Duodenal mucosa (tissue), 2 donors: ENCODE measurements at regions not wholly inside any gene's neighbourhood (a gene's known extent, or its start where the extent isn't known, plus 50 kb on each side); places are given as distances from the start of the nearest gene placed in this dataset.
"Not testable (repeated sequence)": the region's sequence is repeated elsewhere in the genome, so short reads cannot be mapped to it uniquely, and the experiment has no call there.

ENCODE experiments used
- H3K27ac ChIP-seq: one replicate; pipeline ENCODE4 v1.7.0; 2013; ENCODE audit warnings: low read depth, low read length
- H3K27me3 ChIP-seq, 2 donors: one replicate each; pipeline ENCODE4 v1.7.0; 2013; ENCODE audit warnings: low read length in 2 of 2, control low read depth in 1 of 2; ENCODE audit not compliant: insufficient read depth in 2 of 2, control insufficient read depth in 1 of 2
- H3K36me3 ChIP-seq, 2 donors: one replicate each; pipeline ENCODE4 v1.7.0; 2013; ENCODE audit warnings: low read length in 2 of 2, control low read depth in 1 of 2; ENCODE audit not compliant: insufficient read depth in 2 of 2, control insufficient read depth in 1 of 2
- H3K4me1 ChIP-seq, 2 donors: one replicate each; pipeline ENCODE4 v1.7.0; 2013; ENCODE audit warnings: low read length in 2 of 2, control low read depth in 1 of 2; ENCODE audit not compliant: insufficient read depth in 2 of 2, control insufficient read depth in 1 of 2
- H3K4me3 ChIP-seq, 2 donors: one replicate each; pipeline ENCODE4 v1.7.0; 2013; ENCODE audit warnings: low read length in 2 of 2, low read depth in 1 of 2
- H3K9ac ChIP-seq, 2 donors: one replicate each; pipeline ENCODE4 v1.7.0; 2013; ENCODE audit warnings: low read length in 2 of 2, low read depth in 1 of 2
- H3K9me3 ChIP-seq, 2 donors: one replicate each; pipeline ENCODE4 v1.7.0; 2013; ENCODE audit warnings: low read length in 2 of 2, control low read depth in 1 of 2; ENCODE audit not compliant: control insufficient read depth in 1 of 2

DNA sequence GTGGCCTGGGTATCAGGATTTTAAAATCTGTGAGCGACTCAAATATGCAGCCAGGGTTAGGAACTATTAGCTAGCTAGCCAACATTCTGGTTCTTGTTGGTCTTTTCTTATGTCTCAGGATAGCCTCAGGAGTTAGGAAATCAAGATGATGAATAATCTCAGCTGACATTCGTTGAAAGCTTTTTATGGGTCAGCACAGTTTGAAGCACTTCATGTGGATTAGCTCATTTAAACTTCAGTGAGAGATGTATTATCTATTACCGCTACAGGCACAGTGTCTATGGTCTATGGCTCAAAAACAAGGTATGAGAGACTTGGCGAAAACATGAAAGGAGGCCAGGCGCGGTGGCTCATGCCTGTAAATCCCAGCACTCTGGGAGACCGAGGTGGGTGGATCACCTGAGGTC is 187.5 kb upstream of the THRB start:
- H3K27ac ChIP-seq: no peak overlapping the region
- no peak overlapping the region for H3K9ac ChIP-seq
- peaks cover 4 to 9% of the 10 kb centered on the region in 2 donors for H3K27me3 ChIP-seq
- no peaks in the 10 kb centered on the region for H3K9me3 ChIP-seq
- H3K36me3 ChIP-seq: no peaks in the 10 kb centered on the region
- no peaks in the 10 kb centered on the region for H3K4me1 ChIP-seq
- H3K4me3 ChIP-seq: no peak overlapping the region

DNA sequence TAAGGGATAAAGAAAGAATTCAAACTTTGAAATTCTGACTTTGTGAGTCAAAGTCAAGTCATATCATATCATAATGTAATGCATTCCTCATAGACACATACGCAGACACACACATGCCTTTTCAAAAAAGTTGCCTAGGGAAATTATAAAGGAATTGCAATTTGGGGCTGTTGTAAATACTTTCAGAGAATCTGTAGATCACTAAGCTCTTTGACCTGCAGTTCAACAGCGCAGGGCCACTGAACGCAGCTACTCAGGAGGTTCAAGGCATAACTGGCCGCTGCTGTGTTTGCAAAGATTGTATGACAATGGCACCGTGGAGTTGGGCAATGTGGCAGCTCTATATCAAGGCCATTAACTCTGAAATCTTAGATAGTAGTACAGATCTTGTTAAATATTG is 188.4 kb upstream of the THRB start:
- H3K27me3 ChIP-seq: peaks cover 4 to 7% of the 10 kb centered on the region in 2 donors
- no peaks in the 10 kb centered on the region for H3K36me3 ChIP-seq
- no peak overlapping the region for H3K4me3 ChIP-seq
- H3K9ac ChIP-seq: no peak overlapping the region
- no peaks in the 10 kb centered on the region for H3K4me1 ChIP-seq
- H3K27ac ChIP-seq: no peak overlapping the region
- no peaks in the 10 kb centered on the region for H3K9me3 ChIP-seq

DNA sequence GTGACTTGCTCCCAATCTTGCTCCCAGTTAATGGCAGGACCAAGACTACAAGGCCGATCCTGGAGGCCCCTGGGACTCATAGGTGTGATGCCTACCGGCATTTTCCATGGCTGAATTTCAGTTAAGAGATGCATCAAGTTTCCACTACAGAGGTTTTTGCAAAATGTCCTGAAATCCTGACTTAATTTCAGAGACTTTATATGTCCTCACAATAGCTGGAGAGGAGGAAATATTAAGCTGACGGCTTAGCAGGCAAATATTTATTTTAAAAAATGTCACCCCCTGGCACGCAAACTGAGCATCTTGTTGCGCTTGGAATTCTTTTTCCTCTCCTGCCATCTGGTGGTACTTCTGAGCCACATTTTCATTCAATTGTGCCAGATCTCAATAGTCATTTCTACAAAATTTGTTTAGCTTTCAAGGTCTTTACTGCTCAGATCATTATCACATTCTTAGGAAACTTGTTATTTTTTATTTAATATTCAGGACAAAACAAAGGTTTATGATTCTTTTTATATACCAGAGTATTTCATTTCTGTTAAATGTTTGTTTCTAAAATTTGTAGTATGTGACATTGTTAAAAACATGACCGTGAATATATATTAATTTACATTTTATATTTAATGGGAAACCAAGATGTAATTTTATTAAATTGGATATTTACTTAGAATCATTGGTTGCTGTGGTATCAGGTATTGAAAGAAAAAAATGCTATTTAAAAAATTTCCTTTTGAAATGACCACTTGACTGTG is 189.2 kb upstream of the THRB start:
- no peak overlapping the region for H3K9ac ChIP-seq
- no peaks in the 10 kb centered on the region for H3K9me3 ChIP-seq
- H3K36me3 ChIP-seq: no peaks in the 10 kb centered on the region
- no peak overlapping the region for H3K27ac ChIP-seq
- H3K27me3 ChIP-seq: peaks cover 4% of the 10 kb centered on the region in 2 donors
- no peaks in the 10 kb centered on the region for H3K4me1 ChIP-seq
- no peak overlapping the region for H3K4me3 ChIP-seq

DNA sequence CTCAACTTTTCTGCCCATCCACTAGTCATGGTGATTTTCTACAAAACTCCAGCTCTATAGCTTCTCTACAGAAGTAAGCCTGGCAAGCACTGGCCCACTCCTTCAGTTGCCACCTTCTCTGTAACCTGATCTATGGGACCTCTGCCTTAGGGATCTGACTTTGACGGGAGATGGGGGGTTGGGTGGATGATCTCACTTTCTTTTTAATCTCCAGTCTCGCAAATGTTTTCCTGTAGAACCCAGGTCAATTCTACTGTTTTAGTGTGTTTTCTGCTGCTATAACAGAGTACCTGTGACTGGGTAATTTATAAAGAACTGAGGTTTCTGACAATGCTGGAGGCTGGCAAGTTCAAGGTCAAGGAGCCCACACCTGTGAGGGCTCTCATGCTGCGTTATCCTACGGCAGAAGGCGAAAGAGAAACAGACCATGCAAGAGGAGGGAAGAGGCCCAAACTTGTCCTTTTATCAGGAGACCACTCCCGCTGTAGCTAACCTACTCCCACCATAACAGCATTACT is 189.9 kb upstream of the THRB start:
- Histone ChIP-seq H3K36me3 (no peaks in the 10 kb centered on the region), H3K27me3 (peaks cover 3 to 4% of the 10 kb centered on the region in 2 donors), H3K4me3 (no peak overlapping the region), H3K4me1 (no peaks in the 10 kb centered on the region), H3K27ac (no peak overlapping the region), H3K9ac (no peak overlapping the region), H3K9me3 (no peaks in the 10 kb centered on the region)

DNA sequence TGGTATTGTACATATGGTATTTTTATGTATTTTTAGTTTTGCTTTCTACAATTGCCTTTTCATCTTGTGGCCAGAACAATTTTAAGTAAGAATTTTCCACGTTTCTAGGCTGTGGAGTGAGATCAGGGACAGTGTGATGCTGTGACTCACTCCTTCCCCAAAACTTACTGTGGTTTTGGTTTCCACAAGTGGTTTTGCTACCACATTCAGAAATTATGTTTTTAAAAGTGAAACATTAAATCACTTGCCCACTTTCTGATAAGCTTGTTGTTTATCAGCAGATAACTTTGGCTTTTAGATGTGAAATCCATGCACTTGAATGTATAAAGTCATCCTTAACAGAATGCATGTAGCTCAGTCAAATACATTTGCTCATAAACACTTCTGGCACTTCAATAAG is 192.2 kb upstream of the THRB start:
- H3K27me3 ChIP-seq: no peaks in the 10 kb centered on the region
- H3K36me3 ChIP-seq: no peaks in the 10 kb centered on the region
- H3K27ac ChIP-seq: no peak overlapping the region
- H3K4me3 ChIP-seq: no peak overlapping the region
- no peaks in the 10 kb centered on the region for H3K9me3 ChIP-seq
- no peaks in the 10 kb centered on the region for H3K4me1 ChIP-seq
- H3K9ac ChIP-seq: no peak overlapping the region

DNA sequence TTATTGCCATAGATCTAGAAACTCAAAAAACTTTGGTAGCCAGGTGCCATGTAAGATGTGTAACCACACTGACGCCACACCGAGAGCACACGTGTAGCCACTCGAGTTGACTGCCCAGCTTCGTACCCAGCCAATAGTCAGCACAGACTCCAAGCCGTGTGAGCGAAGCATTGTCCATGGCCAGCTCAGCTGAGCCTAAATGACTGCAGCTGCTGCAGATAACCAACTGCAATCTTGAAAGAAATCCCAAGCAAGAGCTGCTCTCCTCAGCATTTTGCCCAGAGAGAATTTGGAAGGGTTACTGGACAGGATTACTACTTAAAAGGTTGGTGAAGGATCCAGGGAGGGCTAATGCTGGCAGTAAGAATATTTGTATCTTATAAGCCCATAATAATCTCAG is 193.0 kb upstream of the THRB start:
- no peak overlapping the region for H3K4me3 ChIP-seq
- H3K36me3 ChIP-seq: no peaks in the 10 kb centered on the region
- no peak overlapping the region for H3K27ac ChIP-seq
- no peaks in the 10 kb centered on the region for H3K9me3 ChIP-seq
- no peaks in the 10 kb centered on the region for H3K4me1 ChIP-seq
- H3K27me3 ChIP-seq: no peaks in the 10 kb centered on the region
- H3K9ac ChIP-seq: no peak overlapping the region

DNA sequence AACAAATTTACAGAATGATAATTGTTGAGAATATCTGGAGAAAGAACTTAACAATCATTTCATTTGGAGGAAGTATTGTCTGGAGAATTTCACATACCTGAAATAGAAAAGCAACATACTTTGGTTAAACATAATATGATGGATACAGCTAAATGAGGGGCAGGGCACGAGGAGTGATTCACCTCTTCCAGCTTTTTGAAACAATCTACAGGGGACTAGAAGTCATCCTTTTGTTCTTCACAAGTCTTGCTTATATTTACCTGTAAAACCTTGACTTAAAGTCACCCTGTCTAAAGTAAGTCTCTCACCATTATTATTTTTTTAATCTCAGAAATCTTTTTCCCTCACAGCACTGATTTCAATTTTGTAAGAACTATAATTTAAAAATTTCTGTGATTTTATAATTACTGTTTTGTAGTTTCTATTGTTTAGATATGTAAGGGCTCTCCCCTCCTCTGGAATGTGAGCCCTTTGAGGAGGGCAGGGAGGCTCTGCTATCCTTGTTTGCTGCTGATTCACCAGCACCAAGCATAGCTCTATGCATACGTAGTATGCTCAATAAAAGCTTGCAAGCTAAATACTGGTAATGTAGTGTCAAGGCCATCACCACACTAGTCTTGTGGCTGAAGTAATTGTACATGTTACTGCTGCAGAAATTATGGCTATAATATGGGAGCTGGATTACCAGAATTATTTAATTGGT is 193.9 kb upstream of the THRB start:
- no peaks in the 10 kb centered on the region for H3K4me1 ChIP-seq
- no peak overlapping the region for H3K4me3 ChIP-seq
- H3K27ac ChIP-seq: no peak overlapping the region
- no peaks in the 10 kb centered on the region for H3K9me3 ChIP-seq
- no peak overlapping the region for H3K9ac ChIP-seq
- H3K36me3 ChIP-seq: no peaks in the 10 kb centered on the region
- H3K27me3 ChIP-seq: no peaks in the 10 kb centered on the region

DNA sequence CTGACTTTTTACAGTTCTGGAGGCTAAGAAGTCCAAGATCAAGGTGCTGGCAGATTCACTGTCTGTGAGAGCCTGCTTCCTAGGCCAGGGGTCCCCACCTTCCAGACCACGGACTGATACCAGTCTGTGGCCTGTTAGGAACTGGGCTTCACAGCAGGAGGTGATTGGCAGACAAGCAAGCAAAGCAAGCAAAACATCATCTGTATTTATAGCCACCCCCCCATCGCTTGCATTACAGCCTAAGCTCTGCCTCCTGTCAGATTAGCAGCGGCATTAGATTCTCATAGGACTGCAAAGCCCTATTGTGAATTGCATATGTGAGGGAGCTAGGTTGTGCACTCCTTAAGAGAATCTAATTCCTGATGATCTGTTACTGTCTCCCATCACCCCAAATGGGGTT is 194.7 kb upstream of the THRB start:
- no peak overlapping the region for H3K9ac ChIP-seq
- no peaks in the 10 kb centered on the region for H3K9me3 ChIP-seq
- H3K27me3 ChIP-seq: no peaks in the 10 kb centered on the region
- H3K4me1 ChIP-seq: no peaks in the 10 kb centered on the region
- H3K27ac ChIP-seq: no peak overlapping the region
- no peak overlapping the region for H3K4me3 ChIP-seq
- H3K36me3 ChIP-seq: no peaks in the 10 kb centered on the region

DNA sequence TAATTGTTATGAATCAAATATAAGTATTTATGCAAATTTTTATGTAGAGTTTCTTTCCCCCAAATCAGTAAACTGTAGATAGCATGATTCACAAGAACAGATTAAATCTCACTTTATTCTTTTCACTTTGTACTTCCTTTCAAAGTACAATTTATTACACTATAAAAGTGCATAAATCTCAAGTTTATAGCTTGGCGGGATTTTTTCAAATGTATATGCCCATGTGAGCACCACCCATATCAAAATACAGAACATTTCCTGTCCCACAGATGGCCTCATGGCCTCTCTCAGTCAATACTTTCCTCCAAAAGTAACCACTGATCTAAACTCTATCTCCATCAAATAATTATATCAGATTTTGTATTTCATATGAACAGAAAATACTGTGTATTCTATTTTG is 196.1 kb upstream of the THRB start:
- Histone ChIP-seq H3K27me3 (no peaks in the 10 kb centered on the region), H3K9me3 (no peaks in the 10 kb centered on the region), H3K4me1 (no peaks in the 10 kb centered on the region), H3K4me3 (no peak overlapping the region), H3K27ac (no peak overlapping the region), H3K9ac (no peak overlapping the region), H3K36me3 (no peaks in the 10 kb centered on the region)

DNA sequence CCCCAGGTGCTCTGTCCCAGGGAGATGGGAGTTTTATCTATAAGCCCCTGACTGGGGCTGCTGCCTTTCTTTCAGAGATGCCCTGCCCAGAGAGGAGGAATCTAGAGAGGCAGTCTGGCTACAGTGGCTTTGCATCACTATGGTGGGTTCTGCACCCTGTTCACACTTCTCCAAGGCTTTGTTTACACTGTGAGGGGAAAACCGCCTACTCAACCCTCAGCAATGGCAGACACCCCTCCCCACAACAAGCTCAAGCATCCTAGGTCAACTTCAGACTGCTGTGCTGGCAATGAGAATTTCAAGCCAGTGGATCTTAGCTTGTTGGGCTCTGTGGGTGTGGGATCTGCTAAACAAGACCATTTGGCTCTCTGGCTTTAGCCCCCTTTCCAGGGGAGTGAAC is 204.4 kb upstream of the THRB start:
- H3K4me1 ChIP-seq, H3K4me3 ChIP-seq, H3K36me3 ChIP-seq, H3K27ac ChIP-seq, H3K27me3 ChIP-seq, H3K9me3 ChIP-seq, H3K9ac ChIP-seq: not testable (repeated sequence)
